HFFc6 (cell line): ENCODE measurements at regions not wholly inside any gene's neighbourhood (a gene's known extent, or its start where the extent isn't known, plus 50 kb on each side); places are given as distances from the start of the nearest gene placed in this dataset.

Experiments used
- DNase-seq: peaks from one replicate; pipeline ENCODE4 v3.0.0-alpha.2; 2018
- H3K27ac Mint-ChIP-seq: 2 replicates; pipeline ENCODE4 v1.8.0; 2020; ENCODE audit warnings: mild to moderate bottlenecking, mixed read lengths
- H3K27me3 Mint-ChIP-seq: 2 replicates; pipeline ENCODE4 v1.8.0; 2021; ENCODE audit warnings: mild to moderate bottlenecking, moderate library complexity, mixed read lengths; ENCODE audit not compliant: insufficient read depth
- H3K36me3 Mint-ChIP-seq: 2 replicates; pipeline ENCODE4 v1.8.0; 2021; ENCODE audit warnings: low read depth, mixed read lengths
- H3K4me1 Mint-ChIP-seq: 2 replicates; pipeline ENCODE4 v1.8.0; 2020; ENCODE audit warnings: low read depth, mixed read lengths
- H3K4me3 Mint-ChIP-seq: 2 replicates; pipeline ENCODE4 v1.8.0; 2020; ENCODE audit warnings: mild to moderate bottlenecking, moderate library complexity, mixed read lengths
- H3K9me3 Mint-ChIP-seq: 2 replicates; pipeline ENCODE4 v1.8.0; 2020; ENCODE audit warnings: mild to moderate bottlenecking, mixed read lengths
- CTCF ChIP-seq: fragments of 200-600 bp; sonication (generic); IDR thresholded peaks from 2 replicates; pipeline ENCODE4 v1.5.0; 2021; ENCODE audit warnings: antibody characterized with exemption, mild to moderate bottlenecking

GRCh38 chr3:130820976-130821375, 72.9 kb upstream of the ATP2C1 start:
- Mint-ChIP-seq H3K27ac (no peak overlapping the region), H3K4me1 (no peaks in the 10 kb centered on the region), H3K27me3 (peaks cover 4% of the 10 kb centered on the region; the same call in 1 of the 2 replicates), H3K4me3 (no peak overlapping the region), H3K9me3 (no peaks in the 10 kb centered on the region), H3K36me3 (no peaks in the 10 kb centered on the region)
- no peak for TF ChIP-seq CTCF
- peak; percentile 34 for DNase-seq

DNA sequence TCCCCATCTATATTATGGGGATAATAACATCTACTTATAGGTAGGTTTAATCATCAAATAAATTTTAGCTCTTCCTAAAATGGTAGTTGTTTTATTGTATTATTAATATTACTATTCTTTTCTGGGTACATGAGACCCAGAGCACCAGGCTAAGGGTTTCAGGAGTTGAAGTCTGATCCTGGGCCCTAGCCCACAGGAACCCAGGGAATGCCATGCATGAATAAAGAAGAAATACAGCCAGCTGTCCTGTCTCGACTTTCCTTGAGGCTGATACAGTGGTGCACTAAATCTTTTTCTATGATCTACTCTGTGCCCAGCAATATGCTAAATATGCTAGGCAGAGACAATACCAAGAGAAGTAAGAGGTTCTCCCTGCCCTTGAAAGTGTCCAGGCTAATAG, 72.1 kb upstream of the ATP2C1 start:
- no peaks in the 10 kb centered on the region for H3K4me1 Mint-ChIP-seq
- no peak for TF ChIP-seq CTCF
- no peak overlapping the region for H3K4me3 Mint-ChIP-seq
- DNase-seq = no peak
- no peak overlapping the region for H3K27ac Mint-ChIP-seq
- H3K36me3 Mint-ChIP-seq = no peaks in the 10 kb centered on the region
- peaks cover 4% of the 10 kb centered on the region; the same call in 1 of the 2 replicates for H3K27me3 Mint-ChIP-seq
- no peaks in the 10 kb centered on the region for H3K9me3 Mint-ChIP-seq

GRCh38 chr3:130823241-130823884, 70.5 kb upstream of the ATP2C1 start:
- Mint-ChIP-seq H3K36me3 (no peaks in the 10 kb centered on the region), H3K4me3 (no peak overlapping the region), H3K27me3 (peaks cover 6% of the 10 kb centered on the region), H3K4me1 (no peaks in the 10 kb centered on the region), H3K9me3 (no peaks in the 10 kb centered on the region), H3K27ac (no peak overlapping the region)
- TF ChIP-seq CTCF = no peak
- DNase-seq = no peak

GRCh38 chr3:130823996-130824395, 69.9 kb upstream of the ATP2C1 start:
- Mint-ChIP-seq H3K4me1 (no peaks in the 10 kb centered on the region), H3K9me3 (no peaks in the 10 kb centered on the region), H3K27me3 (peaks cover 4% of the 10 kb centered on the region), H3K27ac (no peak overlapping the region), H3K36me3 (no peaks in the 10 kb centered on the region), H3K4me3 (no peak overlapping the region)
- TF ChIP-seq CTCF = no peak
- no peak for DNase-seq

- no peak for TF ChIP-seq CTCF
- Mint-ChIP-seq H3K36me3 (no peaks in the 10 kb centered on the region), H3K4me3 (no peak overlapping the region), H3K27ac (no peak overlapping the region), H3K27me3 (peaks cover 4% of the 10 kb centered on the region), H3K4me1 (no peaks in the 10 kb centered on the region), H3K9me3 (no peaks in the 10 kb centered on the region)
- DNase-seq = no peak
These were observed 68.1 kb upstream of the ATP2C1 start for GRCh38 chr3:130825762-130826299.
